AG09319 (cell line): ENCODE measurements at regions not wholly inside any gene's neighbourhood (a gene's known extent, or its start where the extent isn't known, plus 50 kb on each side); places are given as distances from the start of the nearest gene placed in this dataset.

Source experiments
- DNase-seq: peaks from one replicate; pipeline ENCODE4 v3.0.0-alpha.2; 2010; ENCODE audit warnings: low read depth; ENCODE audit errors: extremely low read depth
- TF ChIP-seq, protein P1 (sequence below): IDR thresholded peaks from 2 replicates; pipeline ENCODE4 v1.5.1; 2011; ENCODE audit warnings: low read depth, mild to moderate bottlenecking, inconsistent platforms, low read length, moderate library complexity

- TF ChIP-seq, protein P1, sequence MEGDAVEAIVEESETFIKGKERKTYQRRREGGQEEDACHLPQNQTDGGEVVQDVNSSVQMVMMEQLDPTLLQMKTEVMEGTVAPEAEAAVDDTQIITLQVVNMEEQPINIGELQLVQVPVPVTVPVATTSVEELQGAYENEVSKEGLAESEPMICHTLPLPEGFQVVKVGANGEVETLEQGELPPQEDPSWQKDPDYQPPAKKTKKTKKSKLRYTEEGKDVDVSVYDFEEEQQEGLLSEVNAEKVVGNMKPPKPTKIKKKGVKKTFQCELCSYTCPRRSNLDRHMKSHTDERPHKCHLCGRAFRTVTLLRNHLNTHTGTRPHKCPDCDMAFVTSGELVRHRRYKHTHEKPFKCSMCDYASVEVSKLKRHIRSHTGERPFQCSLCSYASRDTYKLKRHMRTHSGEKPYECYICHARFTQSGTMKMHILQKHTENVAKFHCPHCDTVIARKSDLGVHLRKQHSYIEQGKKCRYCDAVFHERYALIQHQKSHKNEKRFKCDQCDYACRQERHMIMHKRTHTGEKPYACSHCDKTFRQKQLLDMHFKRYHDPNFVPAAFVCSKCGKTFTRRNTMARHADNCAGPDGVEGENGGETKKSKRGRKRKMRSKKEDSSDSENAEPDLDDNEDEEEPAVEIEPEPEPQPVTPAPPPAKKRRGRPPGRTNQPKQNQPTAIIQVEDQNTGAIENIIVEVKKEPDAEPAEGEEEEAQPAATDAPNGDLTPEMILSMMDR, result no peak
- DNase-seq, result no peak
Observed at GRCh38 chrX:7244405-7244804, 96.5 kb upstream of the PUDP start.

DNA sequence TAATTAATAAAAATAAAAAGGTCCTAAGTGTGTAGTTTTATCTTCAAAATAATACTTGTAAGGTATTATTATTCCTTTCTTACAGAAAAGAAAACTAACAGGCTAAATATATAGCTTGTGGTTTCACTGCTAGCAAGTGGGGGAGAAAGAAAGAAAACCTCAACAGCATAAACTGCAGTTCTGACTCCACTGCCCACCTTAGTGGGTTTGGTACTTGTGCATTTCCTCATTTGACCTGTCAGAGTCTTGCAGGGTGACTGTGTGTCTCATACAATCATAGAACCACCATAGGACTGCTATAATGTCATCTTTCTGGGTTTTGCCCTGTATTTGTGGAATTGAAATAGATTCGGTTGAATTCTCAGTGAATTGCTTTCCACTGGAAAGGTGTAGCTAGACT lies 94.7 kb upstream of the PUDP start:
- DNase-seq, result no peak
- TF ChIP-seq, protein P1, result no peak

- TF ChIP-seq, protein P1, result no peak
- no peak for DNase-seq
Observed at GRCh38 chrX:7240929-7241328, 93.0 kb upstream of the PUDP start.

DNA sequence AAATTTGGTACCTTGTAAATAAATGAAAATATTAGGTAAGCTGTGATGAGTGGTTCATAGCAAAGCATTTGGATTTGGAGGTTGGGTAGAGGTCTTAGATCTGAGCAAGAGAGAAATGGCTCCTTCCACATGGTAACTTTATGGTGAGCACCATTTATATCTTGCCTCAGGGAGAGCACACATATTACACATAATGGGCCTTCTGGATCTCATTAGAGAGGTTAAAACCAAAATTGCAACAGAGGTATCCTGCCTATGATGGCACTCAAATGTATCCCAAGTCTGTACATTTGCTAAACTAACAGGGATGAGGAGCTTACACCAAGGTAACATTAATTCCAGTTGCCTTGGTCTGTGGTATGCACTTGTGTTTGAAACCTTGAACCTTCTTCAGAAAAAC lies 87.1 kb upstream of the PUDP start:
- TF ChIP-seq, protein P1, result no peak

GRCh38 chrX:7233580-7234406 lies 85.8 kb upstream of the PUDP start:
- TF ChIP-seq, protein P1, result peak; percentile 13
- no peak for DNase-seq

More for the DNA sequence above, 87.1 kb upstream of the PUDP start:
- no peak for DNase-seq

DNA sequence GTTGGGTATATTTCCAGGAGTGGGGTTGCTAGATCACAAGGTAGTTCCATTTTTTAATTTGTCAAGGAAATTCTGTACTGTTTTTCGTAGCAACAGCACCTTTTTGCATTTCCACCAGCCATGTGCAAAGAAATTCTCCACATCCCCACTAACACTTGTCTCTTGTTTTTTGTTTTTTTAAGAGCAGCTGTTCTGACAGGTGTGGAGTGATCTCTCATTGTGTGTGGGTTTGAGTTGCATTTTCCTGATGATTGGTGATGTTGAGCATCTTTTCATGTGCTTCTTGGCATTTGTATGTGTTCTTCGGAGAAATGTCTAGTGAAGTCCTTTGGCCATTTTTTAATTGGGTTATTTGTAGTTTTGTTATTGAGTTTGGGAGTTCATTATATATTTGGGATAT lies 80.3 kb upstream of the PUDP start:
- TF ChIP-seq, protein P1, result no peak
- no peak for DNase-seq

GRCh38 chrX:7225338-7225737 lies 77.4 kb upstream of the PUDP start:
- TF ChIP-seq, protein P1, result no peak
- no peak for DNase-seq
